K562 (cell line): ENCODE measurements at regions not wholly inside any gene's neighbourhood (a gene's known extent, or its start where the extent isn't known, plus 50 kb on each side); places are given as distances from the start of the nearest gene placed in this dataset.

Experiments used
- CSDE1 ChIP-seq, 2 experiments: fragments of 450-650 bp; IDR thresholded peaks; 2 replicates each; pipeline ENCODE4 v1.6.1; 2016; ENCODE audit warnings: mild to moderate bottlenecking in 1 of 2
- ETS2 ChIP-seq: IDR thresholded peaks from 2 replicates; pipeline ENCODE4 v1.6.1; 2016; ENCODE audit warnings: borderline replicate concordance, missing genetic modification characterization, mild to moderate bottlenecking, moderate library complexity, missing compliant biosample characterization; ENCODE audit not compliant: poor library complexity, severe bottlenecking
- FOXA3 ChIP-seq, 2 experiments: fragments of 450-650 bp in 1 of 2; sonication (generic) in 1 of 2; formaldehyde crosslinking; IDR thresholded peaks in 1 of 2; conservative IDR thresholded peaks in 1 of 2; 2 replicates each; pipeline versions ENCODE4 v1.4.0 to v1.8.0; 2020 to 2022; ENCODE audit warnings: mild to moderate bottlenecking in 2 of 2, missing genetic modification reagents in 1 of 2
- SAP30 ChIP-seq: fragments of 200-600 bp; sonication (generic); IDR thresholded peaks from 2 replicates; pipeline ENCODE4 v1.6.1; 2012; ENCODE audit warnings: borderline replicate concordance, low read depth, mild to moderate bottlenecking, moderate library complexity, low read length, control low read depth, inconsistent platforms; ENCODE audit not compliant: insufficient read depth, poor library complexity, severe bottlenecking
- ZBTB11 ChIP-seq, 3 experiments: fragments of 200-800 bp in 1 of 3; fragments of 250-450 bp in 1 of 3; fragments of 450-650 bp in 1 of 3; sonication (Bioruptor Pico) in 1 of 3; sonication (Bioruptor generic) in 1 of 3; formaldehyde crosslinking in 1 of 3; IDR thresholded peaks; 2 replicates each; pipeline versions ENCODE4 v1.6.1 to v1.8.0; 2016 to 2022; ENCODE audit warnings: mild to moderate bottlenecking in 2 of 3, missing genetic modification characterization in 2 of 3, missing compliant biosample characterization in 1 of 3, moderate library complexity in 1 of 3
- ZNF134 ChIP-seq: fragments of 250-450 bp; sonication (Bioruptor Pico); conservative IDR thresholded peaks from 2 replicates; pipeline ENCODE4 v1.4.0; 2020
- ZNF589 ChIP-seq: fragments of 200-800 bp; sonication (Bioruptor generic); IDR thresholded peaks from 2 replicates; pipeline ENCODE4 v1.6.1; 2016; ENCODE audit warnings: low read depth, missing genetic modification characterization, missing compliant biosample characterization
- ZNF592 ChIP-seq: fragments of 450-650 bp; IDR thresholded peaks from 2 replicates; pipeline ENCODE4 v1.6.1; 2017; ENCODE audit warnings: antibody characterized with exemption, mild to moderate bottlenecking
- TF ChIP-seq, protein P1 (sequence below), 2 experiments: fragments of 450-650 bp; conservative IDR thresholded peaks; 2 replicates each; pipeline ENCODE4 v1.6.1; 2017; ENCODE audit warnings: mild to moderate bottlenecking in 2 of 2, moderate library complexity in 2 of 2
- TF ChIP-seq, protein P2 (sequence below): fragments of 250-450 bp; sonication (Bioruptor Pico); IDR thresholded peaks from 2 replicates; pipeline ENCODE4 v1.8.0; 2021; ENCODE audit warnings: moderate library complexity, mild to moderate bottlenecking, inconsistent platforms

- TF ChIP-seq, protein P1, sequence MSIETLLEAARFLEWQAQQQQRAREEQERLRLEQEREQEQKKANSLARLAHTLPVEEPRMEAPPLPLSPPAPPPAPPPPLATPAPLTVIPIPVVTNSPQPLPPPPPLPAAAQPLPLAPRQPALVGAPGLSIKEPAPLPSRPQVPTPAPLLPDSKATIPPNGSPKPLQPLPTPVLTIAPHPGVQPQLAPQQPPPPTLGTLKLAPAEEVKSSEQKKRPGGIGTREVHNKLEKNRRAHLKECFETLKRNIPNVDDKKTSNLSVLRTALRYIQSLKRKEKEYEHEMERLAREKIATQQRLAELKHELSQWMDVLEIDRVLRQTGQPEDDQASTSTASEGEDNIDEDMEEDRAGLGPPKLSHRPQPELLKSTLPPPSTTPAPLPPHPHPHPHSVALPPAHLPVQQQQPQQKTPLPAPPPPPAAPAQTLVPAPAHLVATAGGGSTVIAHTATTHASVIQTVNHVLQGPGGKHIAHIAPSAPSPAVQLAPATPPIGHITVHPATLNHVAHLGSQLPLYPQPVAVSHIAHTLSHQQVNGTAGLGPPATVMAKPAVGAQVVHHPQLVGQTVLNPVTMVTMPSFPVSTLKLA (conservative IDR thresholded peaks at IDR 0.05) = 0 out of 4 replicates have a peak, but pooled peaks of 1 of the 2 experiments have one; percentile 22
- TF ChIP-seq ZNF134 (CRISPR knock-in tag) (0 out of 2 replicates have a peak, but pooled peaks have one; percentile 23), ZNF589 (no peak), SAP30 (no peak), FOXA3 (CRISPR knock-in tag; conservative IDR thresholded peaks at IDR 0.05 in 1 of 2, IDR thresholded peaks at IDR 0.05 in 1 of 2) (peak in 1 of 2 experiments; percentile 65; a peak in 2 of 4 replicates), ETS2 (no peak), ZNF592 (peak; percentile 33; the same call in 1 of the 2 replicates), ZBTB11 (CRISPR knock-in tag; IDR thresholded peaks at IDR 0.05) (0 out of 6 replicates have a peak, but pooled peaks of 1 of the 3 experiments have one; percentile 46), CSDE1 (IDR thresholded peaks at IDR 0.05) (0 out of 4 replicates have a peak, but pooled peaks of 1 of the 2 experiments have one; percentile 38)
- TF ChIP-seq, protein P2, sequence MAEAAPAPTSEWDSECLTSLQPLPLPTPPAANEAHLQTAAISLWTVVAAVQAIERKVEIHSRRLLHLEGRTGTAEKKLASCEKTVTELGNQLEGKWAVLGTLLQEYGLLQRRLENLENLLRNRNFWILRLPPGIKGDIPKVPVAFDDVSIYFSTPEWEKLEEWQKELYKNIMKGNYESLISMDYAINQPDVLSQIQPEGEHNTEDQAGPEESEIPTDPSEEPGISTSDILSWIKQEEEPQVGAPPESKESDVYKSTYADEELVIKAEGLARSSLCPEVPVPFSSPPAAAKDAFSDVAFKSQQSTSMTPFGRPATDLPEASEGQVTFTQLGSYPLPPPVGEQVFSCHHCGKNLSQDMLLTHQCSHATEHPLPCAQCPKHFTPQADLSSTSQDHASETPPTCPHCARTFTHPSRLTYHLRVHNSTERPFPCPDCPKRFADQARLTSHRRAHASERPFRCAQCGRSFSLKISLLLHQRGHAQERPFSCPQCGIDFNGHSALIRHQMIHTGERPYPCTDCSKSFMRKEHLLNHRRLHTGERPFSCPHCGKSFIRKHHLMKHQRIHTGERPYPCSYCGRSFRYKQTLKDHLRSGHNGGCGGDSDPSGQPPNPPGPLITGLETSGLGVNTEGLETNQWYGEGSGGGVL = 0 out of 2 replicates have a peak, but pooled peaks have one; percentile 2
Measured at GRCh38 chr10:21166557-21167287, 269.6 kb upstream of the NEBL start (continued).
